GM13976 (cell line): ENCODE measurements at regions not wholly inside any gene's neighbourhood (a gene's known extent, or its start where the extent isn't known, plus 50 kb on each side); places are given as distances from the start of the nearest gene placed in this dataset.

Experiments used
- DNase-seq: peaks from one replicate; pipeline ENCODE4 v3.0.0; 2012; ENCODE audit warnings: low spot score
- in situ Hi-C: fragments of 300-500 bp; cut with MboI; formaldehyde crosslinking; loops from one replicate; pipeline ENCODE4 v1.12.0; 2022; ENCODE audit warnings: low sequenced_read_pairs, mixed read lengths, inconsistent platforms; ENCODE audit not compliant: unreplicated experiment
- TF ChIP-seq, protein P1 (sequence below): IDR thresholded peaks from 2 replicates; pipeline ENCODE4 v1.5.1; 2012; ENCODE audit warnings: borderline replicate concordance, mild to moderate bottlenecking; ENCODE audit not compliant: insufficient read depth; ENCODE audit errors: extremely low read depth, missing control alignments, control extremely low read depth

GRCh38 chr10:1947464-1948003, 210.2 kb upstream of the ADARB2 start:
- TF ChIP-seq, protein P1, sequence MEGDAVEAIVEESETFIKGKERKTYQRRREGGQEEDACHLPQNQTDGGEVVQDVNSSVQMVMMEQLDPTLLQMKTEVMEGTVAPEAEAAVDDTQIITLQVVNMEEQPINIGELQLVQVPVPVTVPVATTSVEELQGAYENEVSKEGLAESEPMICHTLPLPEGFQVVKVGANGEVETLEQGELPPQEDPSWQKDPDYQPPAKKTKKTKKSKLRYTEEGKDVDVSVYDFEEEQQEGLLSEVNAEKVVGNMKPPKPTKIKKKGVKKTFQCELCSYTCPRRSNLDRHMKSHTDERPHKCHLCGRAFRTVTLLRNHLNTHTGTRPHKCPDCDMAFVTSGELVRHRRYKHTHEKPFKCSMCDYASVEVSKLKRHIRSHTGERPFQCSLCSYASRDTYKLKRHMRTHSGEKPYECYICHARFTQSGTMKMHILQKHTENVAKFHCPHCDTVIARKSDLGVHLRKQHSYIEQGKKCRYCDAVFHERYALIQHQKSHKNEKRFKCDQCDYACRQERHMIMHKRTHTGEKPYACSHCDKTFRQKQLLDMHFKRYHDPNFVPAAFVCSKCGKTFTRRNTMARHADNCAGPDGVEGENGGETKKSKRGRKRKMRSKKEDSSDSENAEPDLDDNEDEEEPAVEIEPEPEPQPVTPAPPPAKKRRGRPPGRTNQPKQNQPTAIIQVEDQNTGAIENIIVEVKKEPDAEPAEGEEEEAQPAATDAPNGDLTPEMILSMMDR: no peak
- in situ Hi-C loops: no loop called here
- no peak for DNase-seq

DNA sequence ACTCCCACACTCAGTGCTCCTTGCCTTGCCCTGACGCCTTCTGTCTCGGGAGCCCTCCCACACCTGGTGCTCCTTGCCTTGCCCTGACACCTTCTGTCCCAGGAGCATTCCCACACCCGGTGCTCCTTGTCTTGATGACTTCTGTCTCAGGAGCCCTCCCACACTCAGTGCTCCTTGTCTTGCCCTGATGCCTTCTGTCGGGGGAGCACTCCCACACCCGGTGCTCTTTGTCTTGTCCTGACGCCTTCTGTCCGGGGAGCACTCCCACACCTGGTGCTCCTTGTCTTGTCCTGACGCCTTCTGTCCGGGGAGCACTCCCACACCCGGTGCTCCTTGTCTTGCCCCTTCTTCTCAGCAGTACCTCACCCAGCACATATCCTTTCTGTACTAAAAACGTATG, 207.2 kb upstream of the ADARB2 start:
- in situ Hi-C loops: no loop called here
- TF ChIP-seq, protein P1: no peak
- DNase-seq: no peak

DNA sequence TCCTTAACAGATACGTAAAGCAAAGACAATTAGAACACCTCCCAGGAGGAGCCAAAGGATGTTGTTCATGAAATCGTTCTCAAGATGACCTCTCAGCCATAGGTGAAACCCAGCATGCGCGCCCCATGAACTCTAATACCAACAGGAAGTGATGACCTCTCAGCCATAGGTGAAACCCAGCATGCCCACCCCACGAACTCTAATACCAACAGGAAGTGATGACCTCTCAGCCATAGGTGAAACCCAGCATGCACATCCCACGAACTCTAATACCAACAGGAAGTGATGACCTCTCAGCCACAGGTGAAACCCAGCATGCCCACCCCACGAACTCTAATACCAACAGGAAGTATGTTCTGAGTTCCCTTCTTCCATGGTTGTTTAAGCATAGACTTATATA, 205.2 kb upstream of the ADARB2 start:
- TF ChIP-seq, protein P1: no peak
- in situ Hi-C loops: no loop called here
- no peak for DNase-seq

GRCh38 chr10:1939016-1939415, 201.7 kb upstream of the ADARB2 start:
- no peak for DNase-seq
- in situ Hi-C loops: no loop called here
- TF ChIP-seq, protein P1: no peak

- in situ Hi-C loops: no loop called here
- TF ChIP-seq, protein P1: no peak
- no peak for DNase-seq
Measured at GRCh38 chr10:1938317-1938716, 201.0 kb upstream of the ADARB2 start.

GRCh38 chr10:1935912-1936311, 198.6 kb upstream of the ADARB2 start:
- no peak for DNase-seq
- in situ Hi-C loops: no loop called here
- TF ChIP-seq, protein P1: no peak

DNA sequence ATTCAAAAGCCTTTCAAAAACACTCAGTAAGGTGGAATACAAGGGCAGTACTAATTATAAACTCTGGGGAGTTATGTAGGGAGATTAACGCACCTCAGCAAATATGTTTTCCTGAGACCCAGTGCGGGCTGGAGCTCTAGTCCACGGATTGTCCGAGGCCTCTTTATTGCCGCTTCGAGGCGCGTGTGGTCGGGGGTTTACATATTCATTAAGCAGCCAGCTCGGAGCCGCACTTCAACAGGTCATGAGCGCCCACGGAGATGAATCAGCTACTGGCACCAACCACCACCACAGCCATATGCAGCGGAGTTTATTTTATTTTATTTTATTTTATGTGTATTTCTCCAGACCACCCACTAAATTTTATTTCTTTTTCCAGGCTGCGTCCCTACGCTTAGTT, 195.9 kb upstream of the ADARB2 start:
- in situ Hi-C loops: no loop called here
- TF ChIP-seq, protein P1: no peak
- no peak for DNase-seq
